ENCODE measurements at regions not wholly inside any gene's neighbourhood (a gene's known extent, or its start where the extent isn't known, plus 50 kb on each side); places are given as distances from the start of the nearest gene placed in this dataset.

- intact Hi-C loops (cut with micrococcal nuclease): loop anchor here (5.0 kb wide), 1 partner anchor 266 kb away; no protein-coding TSS in a partner anchor
Measured at GRCh38 chr21:32918478-32919120, 107.1 kb upstream of the OLIG2 start.

GRCh38 chr21:32920474-32920873, 105.3 kb upstream of the OLIG2 start:
- DNase-seq (no peak), ATAC-seq (ENCODE audit: low read depth) (no peak)
- ChIA-PET POLR2A (no interaction called here), CTCF (interaction anchor here (1.2 to 4.8 kb wide), 2 partner anchors 87 to 277 kb away, joined by 3 to 43 read pairs; no protein-coding TSS in a partner anchor)
- Mint-ChIP-seq H3K4me1 (no peaks in the 10 kb centered on the region), H3K36me3 (ENCODE audit: low read depth) (no peaks in the 10 kb centered on the region), H3K27me3 (peaks cover 25% of the 10 kb centered on the region), H3K9me3 (peaks cover 13% of the 10 kb centered on the region), H3K4me3 (no peak overlapping the region), H3K27ac (no peak overlapping the region)
- intact Hi-C loops (cut with micrococcal nuclease): loop anchor here (2.0 to 5.0 kb wide), 2 partner anchors 522 to 687 kb away; no protein-coding TSS in a partner anchor
- TF ChIP-seq, protein P1, sequence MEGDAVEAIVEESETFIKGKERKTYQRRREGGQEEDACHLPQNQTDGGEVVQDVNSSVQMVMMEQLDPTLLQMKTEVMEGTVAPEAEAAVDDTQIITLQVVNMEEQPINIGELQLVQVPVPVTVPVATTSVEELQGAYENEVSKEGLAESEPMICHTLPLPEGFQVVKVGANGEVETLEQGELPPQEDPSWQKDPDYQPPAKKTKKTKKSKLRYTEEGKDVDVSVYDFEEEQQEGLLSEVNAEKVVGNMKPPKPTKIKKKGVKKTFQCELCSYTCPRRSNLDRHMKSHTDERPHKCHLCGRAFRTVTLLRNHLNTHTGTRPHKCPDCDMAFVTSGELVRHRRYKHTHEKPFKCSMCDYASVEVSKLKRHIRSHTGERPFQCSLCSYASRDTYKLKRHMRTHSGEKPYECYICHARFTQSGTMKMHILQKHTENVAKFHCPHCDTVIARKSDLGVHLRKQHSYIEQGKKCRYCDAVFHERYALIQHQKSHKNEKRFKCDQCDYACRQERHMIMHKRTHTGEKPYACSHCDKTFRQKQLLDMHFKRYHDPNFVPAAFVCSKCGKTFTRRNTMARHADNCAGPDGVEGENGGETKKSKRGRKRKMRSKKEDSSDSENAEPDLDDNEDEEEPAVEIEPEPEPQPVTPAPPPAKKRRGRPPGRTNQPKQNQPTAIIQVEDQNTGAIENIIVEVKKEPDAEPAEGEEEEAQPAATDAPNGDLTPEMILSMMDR (IDR thresholded peaks at IDR 0.05): no peak

More at GRCh38 chr21:32918478-32919120, 107.1 kb upstream of the OLIG2 start:
- DNase-seq (no peak), ATAC-seq (ENCODE audit: low read depth) (no peak)
- CTCF ChIA-PET: no interaction called here
- Mint-ChIP-seq H3K9me3 (peaks cover 3% of the 10 kb centered on the region), H3K4me1 (no peaks in the 10 kb centered on the region), H3K36me3 (ENCODE audit: low read depth) (no peaks in the 10 kb centered on the region), H3K27me3 (peaks cover 25% of the 10 kb centered on the region), H3K27ac (no peak overlapping the region), H3K4me3 (no peak overlapping the region)
- POLR2A ChIA-PET: no interaction called here
- TF ChIP-seq, protein P1 (IDR thresholded peaks at IDR 0.05): no peak

- ChIA-PET POLR2A (no interaction called here), CTCF (interaction anchor here (0.8 to 4.8 kb wide), 3 partner anchors 275 to 684 kb away, joined by 4 to 43 read pairs (median 6); no protein-coding TSS in a partner anchor)
- Mint-ChIP-seq H3K9me3 (peaks cover 12% of the 10 kb centered on the region), H3K27me3 (peaks cover 20% of the 10 kb centered on the region), H3K36me3 (ENCODE audit: low read depth) (no peaks in the 10 kb centered on the region), H3K4me3 (no peak overlapping the region), H3K27ac (no peak overlapping the region), H3K4me1 (no peaks in the 10 kb centered on the region)
- DNase-seq (peak; percentile 26), ATAC-seq (ENCODE audit: low read depth) (peak; percentile 40)
- intact Hi-C loops (cut with micrococcal nuclease): loop anchor here (1.0 to 5.0 kb wide), 3 partner anchors 276 to 686 kb away; no protein-coding TSS in a partner anchor
- TF ChIP-seq, protein P1 (IDR thresholded peaks at IDR 0.05): peak; percentile 44
Measured at GRCh38 chr21:32921632-32922230, 104.0 kb upstream of the OLIG2 start.

DNA sequence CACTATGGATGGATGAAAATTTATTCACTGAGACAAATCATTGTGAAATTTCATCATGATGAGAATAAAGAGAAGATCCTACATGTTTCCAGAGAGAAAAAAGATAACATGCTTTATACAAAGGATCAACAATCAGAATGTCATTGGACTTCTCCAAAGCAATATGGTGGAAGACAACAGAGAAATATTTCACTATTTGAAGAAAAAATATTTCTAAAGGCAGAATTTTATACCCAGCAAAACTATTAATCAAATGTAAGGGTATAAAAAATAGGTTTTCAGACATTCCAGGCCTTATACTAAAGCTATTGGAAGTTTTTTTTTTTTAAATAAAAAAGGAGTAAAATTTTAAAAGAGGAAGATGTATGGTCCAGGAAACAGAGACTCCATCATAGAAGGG, 100.6 kb upstream of the OLIG2 start:
- CTCF ChIA-PET: interaction anchor here (1.2 kb wide), 1 partner anchor 272 kb away, joined by 3 read pairs; no protein-coding TSS in a partner anchor
- H3K27me3 Mint-ChIP-seq: peaks cover 5% of the 10 kb centered on the region
- ATAC-seq (ENCODE audit: low read depth): no peak
- peaks cover 12% of the 10 kb centered on the region for H3K9me3 Mint-ChIP-seq
- H3K4me3 Mint-ChIP-seq: no peak overlapping the region
- peaks cover 6% of the 10 kb centered on the region for H3K4me1 Mint-ChIP-seq
- H3K36me3 Mint-ChIP-seq (ENCODE audit: low read depth): no peaks in the 10 kb centered on the region
- no peak for DNase-seq
- intact Hi-C loops (cut with micrococcal nuclease): no loop called here
- TF ChIP-seq, protein P1 (IDR thresholded peaks at IDR 0.05): no peak
- POLR2A ChIA-PET: no interaction called here
- no peak overlapping the region for H3K27ac Mint-ChIP-seq

DNA sequence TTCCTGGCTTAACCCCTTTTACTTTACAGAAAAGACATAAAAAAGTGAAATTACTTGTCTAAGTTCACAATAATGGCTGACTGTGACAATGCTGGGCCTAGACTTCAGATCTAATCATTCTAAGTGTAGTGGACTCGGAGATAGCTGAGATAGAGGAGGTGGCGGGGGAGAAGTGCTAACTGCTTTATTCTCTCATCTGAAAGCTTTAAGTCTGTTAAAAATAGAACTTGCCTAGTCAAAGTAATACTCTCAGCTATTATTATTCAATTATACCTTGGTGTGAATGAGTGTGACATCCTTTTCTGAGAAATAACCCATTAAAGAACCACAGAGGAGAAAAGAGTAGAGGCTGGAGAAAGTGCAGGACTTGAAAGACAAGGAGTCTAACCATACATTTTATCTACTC, 96.1 kb upstream of the OLIG2 start:
- intact Hi-C loops (cut with micrococcal nuclease): no loop called here
- Mint-ChIP-seq H3K4me3 (no peak overlapping the region), H3K27ac (no peak overlapping the region), H3K4me1 (peaks cover 22% of the 10 kb centered on the region), H3K36me3 (ENCODE audit: low read depth) (no peaks in the 10 kb centered on the region), H3K9me3 (peaks cover 8% of the 10 kb centered on the region), H3K27me3 (peaks cover 3% of the 10 kb centered on the region)
- CTCF ChIA-PET: no interaction called here
- TF ChIP-seq, protein P1 (IDR thresholded peaks at IDR 0.05): no peak
- no peak for DNase-seq
- POLR2A ChIA-PET: no interaction called here
- no peak for ATAC-seq (ENCODE audit: low read depth)
